HG03064 (cell line): ENCODE measurements at regions not wholly inside any gene's neighbourhood (a gene's known extent, or its start where the extent isn't known, plus 50 kb on each side); places are given as distances from the start of the nearest gene placed in this dataset.

Experiments
- ATAC-seq: cut with Tn5 transposase; IDR thresholded peaks from one replicate; pipeline ENCODE4 v1.9.1; 2021; ENCODE audit warnings: low read depth; ENCODE audit not compliant: unreplicated experiment

DNA sequence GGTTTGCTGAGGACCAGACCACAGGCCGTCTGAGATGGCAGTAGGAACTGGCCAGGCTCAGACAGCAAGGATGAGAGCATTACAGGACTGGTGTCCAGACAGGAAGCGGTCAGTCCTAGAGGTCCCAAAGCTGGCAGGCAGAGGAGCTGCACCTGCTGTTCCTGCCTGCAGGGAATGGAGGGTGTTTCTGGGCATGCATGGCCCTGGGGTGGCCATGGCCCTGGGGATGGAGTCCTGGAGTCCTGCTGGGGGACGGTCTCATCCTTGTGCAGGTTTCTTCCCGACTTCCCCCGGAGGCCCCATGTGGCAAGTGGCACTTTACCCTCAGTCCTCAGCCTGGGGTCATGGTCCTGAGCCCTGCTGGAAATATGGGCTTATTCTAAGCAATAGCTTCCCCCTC lies 274.9 kb upstream of the ADARB2 start:
- no peak for ATAC-seq

- no peak for ATAC-seq
Measured at GRCh38 chr10:2011106-2011716, 273.9 kb upstream of the ADARB2 start.

DNA sequence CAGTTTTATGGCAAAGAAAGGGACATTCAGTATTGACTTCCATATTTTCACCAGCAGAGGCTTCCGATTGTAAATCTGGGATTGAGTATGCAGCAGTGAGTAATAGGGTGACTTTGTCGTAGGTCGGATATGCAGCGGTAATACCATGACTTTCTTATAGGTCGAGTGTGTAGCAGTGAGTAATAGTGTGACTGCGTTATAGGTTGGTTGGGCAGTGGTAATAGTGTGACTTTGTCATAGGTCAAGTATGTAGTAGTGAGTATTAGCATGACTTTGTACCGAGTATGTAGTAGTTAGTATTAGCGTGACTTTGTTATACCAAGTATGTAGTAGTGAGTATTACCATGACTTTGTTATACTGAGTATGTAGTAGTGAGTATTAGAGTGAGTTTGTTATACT lies 268.2 kb upstream of the ADARB2 start:
- no peak for ATAC-seq

- no peak for ATAC-seq
Measured at GRCh38 chr10:1992930-1993329, 255.6 kb upstream of the ADARB2 start.

DNA sequence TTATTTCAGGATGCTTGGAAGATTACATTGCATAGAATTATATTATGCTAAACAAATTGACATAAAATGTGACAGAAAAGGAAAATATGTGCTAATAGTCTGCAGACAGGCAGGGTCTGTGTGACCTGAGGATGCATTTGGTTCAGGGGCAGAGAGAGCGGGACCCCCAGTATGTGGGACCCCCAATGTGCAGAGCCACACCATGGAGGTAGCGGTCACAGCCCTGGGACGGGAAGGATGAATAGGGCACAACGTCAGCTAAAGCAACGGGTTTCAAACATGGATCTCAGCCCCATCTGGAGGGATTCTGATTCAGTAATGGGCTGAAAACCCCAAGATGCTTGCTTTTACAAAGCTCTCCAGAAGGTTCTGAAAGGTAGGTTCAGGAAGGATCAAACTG lies 251.8 kb upstream of the ADARB2 start:
- ATAC-seq = no peak

- ATAC-seq = no peak
Measured at GRCh38 chr10:1981976-1982375, 244.7 kb upstream of the ADARB2 start.

DNA sequence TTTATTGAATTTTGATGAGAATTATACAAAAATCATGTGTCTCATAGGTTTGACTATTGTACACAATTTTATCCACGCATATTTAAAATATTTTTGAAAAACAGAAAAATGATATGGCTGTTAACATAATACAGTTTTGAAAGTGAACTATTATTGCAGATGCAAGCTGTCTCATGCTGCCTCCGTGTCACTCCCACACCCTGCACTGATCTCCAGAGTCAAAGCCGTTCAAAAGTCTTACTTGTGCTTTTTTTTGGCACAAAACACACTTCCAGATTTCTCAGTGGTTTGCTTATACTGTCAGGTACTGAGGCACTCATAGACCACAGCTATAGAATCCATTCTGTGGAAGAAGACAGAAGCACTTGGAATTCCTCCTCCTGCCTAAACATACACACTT lies 243.1 kb upstream of the ADARB2 start:
- no peak for ATAC-seq

DNA sequence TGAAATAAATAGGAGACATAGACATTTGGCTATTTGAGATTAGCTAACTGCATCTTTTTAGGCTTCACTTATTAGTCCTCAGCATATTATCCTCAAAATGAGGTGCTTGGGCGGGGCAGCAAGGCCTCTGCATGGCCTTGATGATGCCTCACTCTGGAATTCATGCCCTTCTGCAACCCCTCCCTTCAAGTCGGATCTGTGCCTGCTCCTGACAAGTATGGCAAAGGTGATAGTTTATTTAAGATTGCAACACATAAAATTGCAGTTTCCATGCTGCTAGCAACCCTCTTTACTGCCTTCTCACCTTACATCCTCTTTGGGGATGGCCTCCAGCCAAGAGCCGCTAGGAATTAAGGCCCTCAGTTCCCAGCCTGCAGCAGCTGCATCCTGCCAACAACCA lies 241.3 kb upstream of the ADARB2 start:
- no peak for ATAC-seq

- no peak for ATAC-seq
Measured at GRCh38 chr10:1977461-1977860, 240.1 kb upstream of the ADARB2 start.

GRCh38 chr10:1972406-1972805 lies 235.1 kb upstream of the ADARB2 start:
- no peak for ATAC-seq

DNA sequence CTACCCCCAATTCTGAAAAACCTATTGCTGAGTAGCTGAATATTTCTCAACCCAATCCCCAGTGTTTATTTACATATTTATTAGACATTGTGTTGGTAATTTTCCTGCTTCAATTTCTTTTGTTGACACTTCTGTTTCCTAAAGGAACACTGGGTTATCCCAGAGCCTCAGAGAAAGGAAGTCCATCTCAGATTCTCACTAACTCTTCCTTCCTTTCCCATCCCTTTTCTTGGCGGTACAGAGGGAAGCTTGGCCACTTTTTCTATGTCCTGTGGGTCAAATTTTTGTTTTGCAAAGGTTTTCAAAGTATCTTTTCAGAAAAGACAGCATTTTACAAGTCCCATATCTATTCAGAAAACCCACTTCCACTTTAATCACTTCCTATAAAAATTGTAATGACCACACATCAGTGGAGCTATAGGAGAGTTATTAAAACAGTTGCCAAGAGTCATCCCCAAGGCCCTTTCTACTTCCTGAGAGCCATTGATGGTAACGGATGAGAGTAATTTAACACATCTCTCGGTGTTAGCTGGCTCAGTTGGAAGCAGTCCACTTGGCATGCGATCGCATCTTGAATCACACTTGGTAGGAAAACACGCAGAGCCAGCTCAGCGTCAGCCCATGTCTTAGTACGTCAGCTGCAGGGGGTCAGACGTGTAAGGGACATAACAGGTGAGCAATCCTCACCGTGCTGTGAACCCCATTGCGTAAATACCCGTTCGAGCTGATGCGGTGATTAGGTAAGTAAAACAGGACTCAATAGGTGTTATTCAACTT lies 231.1 kb upstream of the ADARB2 start:
- ATAC-seq = no peak

GRCh38 chr10:1966712-1967376 lies 229.5 kb upstream of the ADARB2 start:
- no peak for ATAC-seq

GRCh38 chr10:1964476-1964875 lies 227.2 kb upstream of the ADARB2 start:
- no peak for ATAC-seq

DNA sequence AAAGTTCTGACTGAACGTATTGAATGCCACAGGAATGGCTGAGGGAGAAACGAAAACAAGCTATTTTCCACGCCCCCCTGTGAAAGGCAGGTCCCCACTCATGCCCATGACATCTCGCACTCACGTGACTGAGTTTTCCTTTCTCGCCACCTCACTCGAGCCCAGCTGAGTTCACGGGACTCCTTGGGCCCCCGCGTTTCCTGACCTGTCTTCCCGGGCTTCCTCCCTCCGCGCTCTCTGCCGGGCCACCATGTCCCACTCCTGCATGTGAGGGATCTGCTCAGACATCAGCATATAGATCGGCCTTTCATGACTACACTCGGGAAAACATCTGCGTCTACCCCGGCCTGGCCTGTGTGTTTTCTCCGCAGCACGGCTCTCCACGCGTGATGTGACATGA lies 226.0 kb upstream of the ADARB2 start:
- no peak for ATAC-seq

DNA sequence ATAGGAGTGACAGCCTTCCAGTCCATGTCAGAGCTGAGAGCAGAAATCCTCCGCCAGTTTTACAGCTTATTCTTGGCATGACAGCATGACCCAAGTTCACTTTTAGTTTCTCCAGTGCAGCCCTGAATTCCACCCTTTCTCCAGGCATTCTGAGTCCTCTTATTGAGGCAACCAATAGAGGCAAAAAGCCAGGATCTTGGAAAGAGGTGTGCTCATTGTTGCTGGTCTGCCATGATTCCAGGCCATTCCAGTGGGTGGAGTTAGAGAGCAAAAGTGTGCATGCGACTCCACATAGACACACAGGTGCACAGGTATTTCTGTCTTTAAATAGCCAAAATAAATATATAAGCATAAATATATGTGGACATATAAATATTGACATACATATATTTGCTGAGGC lies 224.7 kb upstream of the ADARB2 start:
- no peak for ATAC-seq

DNA sequence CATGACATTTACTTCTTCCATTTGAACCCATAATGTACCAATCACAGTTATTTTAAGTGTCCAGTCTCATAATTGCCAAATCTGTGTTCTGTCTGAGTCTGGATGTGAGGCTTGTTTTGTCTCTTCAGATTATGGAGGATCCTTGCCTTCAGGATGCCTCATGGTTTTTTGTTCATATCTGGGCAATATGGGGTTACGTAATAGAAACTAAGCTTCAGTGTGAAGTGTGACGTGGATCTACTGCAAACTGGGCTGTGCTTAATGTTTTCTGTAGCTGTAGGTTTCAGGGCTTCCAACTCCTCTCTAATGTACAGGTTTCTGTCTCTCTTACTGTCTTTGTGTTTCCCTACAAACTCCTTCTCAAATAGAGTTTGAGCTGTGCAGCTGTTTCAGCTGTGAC lies 223.7 kb upstream of the ADARB2 start:
- ATAC-seq = no peak

- no peak for ATAC-seq
Measured at GRCh38 chr10:1957057-1957456, 219.7 kb upstream of the ADARB2 start.

GRCh38 chr10:1954300-1954699 lies 217.0 kb upstream of the ADARB2 start:
- no peak for ATAC-seq

GRCh38 chr10:1952126-1953095 lies 215.1 kb upstream of the ADARB2 start:
- no peak for ATAC-seq

GRCh38 chr10:1950803-1951495 lies 213.6 kb upstream of the ADARB2 start:
- ATAC-seq = no peak
